Uterus (tissue), 3 donors: ENCODE measurements at regions not wholly inside any gene's neighbourhood (a gene's known extent, or its start where the extent isn't known, plus 50 kb on each side); places are given as distances from the start of the nearest gene placed in this dataset.

Source experiments
- DNase-seq, 2 donors: peaks; one replicate each; pipeline ENCODE4 v3.0.0-alpha.2; 2019 to 2020
- H3K27ac ChIP-seq, 2 donors: fragments of 200-600 bp; sonication (generic); 1 replicate in 1 of 2; 2 replicates in 1 of 2; pipeline ENCODE4 v1.5.1; 2016 to 2018
- H3K27me3 ChIP-seq, 2 donors: fragments of 200-600 bp; sonication (generic); one replicate each; pipeline ENCODE4 v1.5.1; 2018 to 2019; ENCODE audit warnings: control low read depth in 1 of 2
- H3K36me3 ChIP-seq, 2 donors: fragments of 200-600 bp; sonication (generic); one replicate each; pipeline ENCODE4 v1.5.1; 2019; ENCODE audit warnings: control low read depth in 1 of 2
- H3K4me1 ChIP-seq, 2 donors: fragments of 200-600 bp; sonication (generic); one replicate each; pipeline ENCODE4 v1.5.1; 2018 to 2019; ENCODE audit warnings: control low read depth in 1 of 2
- H3K4me3 ChIP-seq, 2 donors: fragments of 200-600 bp; sonication (generic); 1 replicate in 1 of 2; 2 replicates in 1 of 2; pipeline ENCODE4 v1.5.1; 2018 to 2019; ENCODE audit warnings: mild to moderate bottlenecking in 1 of 2
- H3K9me3 ChIP-seq, 2 donors: fragments of 200-600 bp; sonication (generic); one replicate each; pipeline ENCODE4 v1.5.1; 2019; ENCODE audit warnings: control low read depth in 1 of 2
- POLR2A ChIP-seq, 2 donors: fragments of 450-650 bp; IDR thresholded peaks; one replicate each; pipeline ENCODE4 v1.6.1; 2016; ENCODE audit warnings: antibody characterized with exemption in 2 of 2, mild to moderate bottlenecking in 1 of 2, moderate library complexity in 1 of 2
- intact Hi-C: fragments of 100-400 bp; cut with DNase I; formaldehyde crosslinking; loops from one replicate; pipeline ENCODE4 v1.15.1; 2023; ENCODE audit warnings: low total_unique reads
- TF ChIP-seq, protein P1 (sequence below), 4 experiments: fragments of 200-600 bp in 2 of 4; fragments of 450-650 bp in 2 of 4; sonication (generic) in 2 of 4; IDR thresholded peaks; one replicate each; pipeline ENCODE4 v1.5.1; 2016 to 2019; ENCODE audit warnings: antibody characterized with exemption in 4 of 4, mild to moderate bottlenecking in 2 of 4, moderate library complexity in 1 of 4
- donor health status: DM: yes; HTN: yes; CAD: no.

DNA sequence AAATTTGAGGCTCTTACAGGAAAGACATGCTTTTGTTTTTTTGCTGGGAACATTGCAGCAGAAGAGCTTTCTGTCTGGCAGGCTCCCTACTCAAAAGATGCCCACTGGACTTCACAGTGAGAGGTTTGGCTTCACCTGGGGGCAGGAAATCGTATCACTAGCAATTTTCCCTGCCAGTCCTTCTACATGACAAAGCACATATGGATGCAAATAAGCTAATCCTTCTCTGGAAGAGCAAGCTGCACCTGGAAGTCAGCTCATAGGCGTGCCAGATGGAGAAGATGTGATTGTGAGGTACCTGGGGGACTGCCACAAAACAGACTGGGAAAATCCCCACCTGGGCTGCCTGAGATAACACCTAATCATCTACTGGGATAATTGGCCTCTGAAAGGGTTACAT lies 195.0 kb upstream of the CPHXL start:
- Histone ChIP-seq H3K4me3 (no peak overlapping the region), H3K4me1 (no peaks in the 10 kb centered on the region), H3K9me3 (no peaks in the 10 kb centered on the region), H3K27me3 (no peaks in the 10 kb centered on the region), H3K27ac (no peak overlapping the region), H3K36me3 (no peaks in the 10 kb centered on the region)
- DNase-seq: no peak
- intact Hi-C loops: no loop called here
- TF ChIP-seq POLR2A (IDR thresholded peaks at IDR 0.05): no peak
- TF ChIP-seq, protein P1, sequence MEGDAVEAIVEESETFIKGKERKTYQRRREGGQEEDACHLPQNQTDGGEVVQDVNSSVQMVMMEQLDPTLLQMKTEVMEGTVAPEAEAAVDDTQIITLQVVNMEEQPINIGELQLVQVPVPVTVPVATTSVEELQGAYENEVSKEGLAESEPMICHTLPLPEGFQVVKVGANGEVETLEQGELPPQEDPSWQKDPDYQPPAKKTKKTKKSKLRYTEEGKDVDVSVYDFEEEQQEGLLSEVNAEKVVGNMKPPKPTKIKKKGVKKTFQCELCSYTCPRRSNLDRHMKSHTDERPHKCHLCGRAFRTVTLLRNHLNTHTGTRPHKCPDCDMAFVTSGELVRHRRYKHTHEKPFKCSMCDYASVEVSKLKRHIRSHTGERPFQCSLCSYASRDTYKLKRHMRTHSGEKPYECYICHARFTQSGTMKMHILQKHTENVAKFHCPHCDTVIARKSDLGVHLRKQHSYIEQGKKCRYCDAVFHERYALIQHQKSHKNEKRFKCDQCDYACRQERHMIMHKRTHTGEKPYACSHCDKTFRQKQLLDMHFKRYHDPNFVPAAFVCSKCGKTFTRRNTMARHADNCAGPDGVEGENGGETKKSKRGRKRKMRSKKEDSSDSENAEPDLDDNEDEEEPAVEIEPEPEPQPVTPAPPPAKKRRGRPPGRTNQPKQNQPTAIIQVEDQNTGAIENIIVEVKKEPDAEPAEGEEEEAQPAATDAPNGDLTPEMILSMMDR (IDR thresholded peaks at IDR 0.05): no peak

DNA sequence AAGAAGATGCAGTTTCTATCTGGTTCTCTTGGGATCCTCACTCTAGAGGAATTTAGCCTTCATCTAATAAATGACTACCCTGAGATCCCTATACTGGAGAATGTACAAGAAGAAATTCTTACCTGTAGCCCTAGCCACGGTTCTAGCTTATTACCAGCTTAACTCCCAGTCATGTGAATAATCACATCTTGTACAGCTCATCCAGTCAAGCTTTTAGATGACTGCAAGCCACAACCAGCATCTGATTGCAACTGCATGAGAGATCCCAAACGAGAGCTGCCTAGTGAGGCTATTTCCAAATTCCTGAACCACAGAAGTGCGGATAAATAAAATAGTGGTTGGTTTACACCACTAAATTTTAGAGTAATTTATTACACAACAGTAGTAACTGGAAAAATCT lies 196.0 kb upstream of the CPHXL start:
- Histone ChIP-seq H3K27me3 (no peaks in the 10 kb centered on the region), H3K4me3 (no peak overlapping the region), H3K9me3 (no peaks in the 10 kb centered on the region), H3K27ac (no peak overlapping the region), H3K36me3 (no peaks in the 10 kb centered on the region), H3K4me1 (no peaks in the 10 kb centered on the region)
- DNase-seq: no peak
- intact Hi-C loops: no loop called here
- TF ChIP-seq, protein P1 (IDR thresholded peaks at IDR 0.05): no peak
- no peak for TF ChIP-seq POLR2A (IDR thresholded peaks at IDR 0.05)

DNA sequence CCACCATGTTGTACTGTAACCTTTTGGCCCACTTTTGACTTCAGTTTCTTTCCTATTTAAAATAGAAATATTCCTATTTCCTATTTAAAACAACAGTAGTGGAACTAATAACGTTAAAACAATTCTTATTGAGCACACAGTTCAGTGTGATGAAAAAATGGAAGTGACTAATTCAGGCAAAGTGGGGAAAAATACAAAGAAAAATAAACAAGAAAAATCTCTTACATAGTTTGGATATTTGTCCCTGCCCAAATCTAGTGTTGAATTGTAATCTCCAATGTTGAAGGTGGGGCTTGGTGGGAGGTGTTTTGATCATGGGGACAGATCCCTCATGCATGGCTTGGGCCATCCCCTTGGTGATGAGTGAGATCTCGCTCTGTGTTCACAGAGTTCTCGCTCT lies 198.1 kb upstream of the CPHXL start:
- Histone ChIP-seq H3K36me3 (no peaks in the 10 kb centered on the region), H3K27me3 (no peaks in the 10 kb centered on the region), H3K27ac (no peak overlapping the region), H3K4me3 (no peak overlapping the region), H3K9me3 (no peaks in the 10 kb centered on the region), H3K4me1 (no peaks in the 10 kb centered on the region)
- TF ChIP-seq, protein P1 (IDR thresholded peaks at IDR 0.05): no peak
- no peak for TF ChIP-seq POLR2A (IDR thresholded peaks at IDR 0.05)
- DNase-seq: no peak
- intact Hi-C loops: no loop called here

DNA sequence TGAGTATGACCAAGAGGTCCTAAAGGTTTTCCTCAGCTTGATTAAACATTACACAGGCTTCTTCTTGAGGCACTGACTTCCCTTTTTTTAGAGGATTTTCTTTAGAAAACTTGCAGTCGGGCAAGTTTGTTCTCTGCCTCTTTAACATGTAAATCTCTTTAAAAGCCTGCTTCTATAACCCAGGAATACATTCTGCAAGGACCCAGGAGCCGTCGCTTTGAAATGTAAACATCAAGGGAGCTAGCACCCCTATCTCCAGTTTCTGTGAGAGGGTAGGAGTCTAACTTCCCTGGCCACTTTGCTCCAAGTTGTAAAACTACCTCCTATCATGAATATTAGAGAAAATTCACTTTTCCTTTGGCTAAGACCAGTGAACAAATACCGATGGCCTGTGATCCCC lies 201.5 kb upstream of the CPHXL start:
- Histone ChIP-seq H3K4me1 (no peaks in the 10 kb centered on the region), H3K27ac (no peak overlapping the region), H3K9me3 (no peaks in the 10 kb centered on the region), H3K4me3 (no peak overlapping the region), H3K36me3 (no peaks in the 10 kb centered on the region), H3K27me3 (no peaks in the 10 kb centered on the region)
- DNase-seq: no peak
- intact Hi-C loops: no loop called here
- TF ChIP-seq POLR2A (IDR thresholded peaks at IDR 0.05): no peak
- TF ChIP-seq, protein P1 (IDR thresholded peaks at IDR 0.05): no peak

DNA sequence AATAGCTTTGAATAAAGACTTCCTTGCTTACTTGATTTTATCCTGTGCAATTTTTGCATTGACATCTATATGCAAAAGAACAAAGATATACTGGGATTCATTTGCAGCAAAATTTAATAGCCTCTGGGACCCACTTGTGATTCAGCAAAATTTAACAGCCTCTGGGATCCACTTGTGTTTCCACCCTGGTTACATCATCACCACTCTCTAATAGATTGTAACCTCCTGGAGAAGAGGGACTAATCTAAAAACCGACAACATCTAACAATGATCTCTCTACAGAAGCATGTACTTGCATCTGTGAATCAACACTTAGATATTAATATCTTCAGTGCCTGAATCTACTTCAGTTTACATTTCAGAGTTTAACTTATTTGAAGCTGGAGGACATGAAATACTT lies 202.0 kb upstream of the CPHXL start:
- H3K36me3 ChIP-seq: no peaks in the 10 kb centered on the region
- no peak overlapping the region for H3K27ac ChIP-seq
- no peaks in the 10 kb centered on the region for H3K27me3 ChIP-seq
- H3K4me1 ChIP-seq: no peaks in the 10 kb centered on the region
- no peak overlapping the region for H3K4me3 ChIP-seq
- intact Hi-C loops: no loop called here
- TF ChIP-seq, protein P1 (IDR thresholded peaks at IDR 0.05): no peak
- no peak for TF ChIP-seq POLR2A (IDR thresholded peaks at IDR 0.05)
- no peak for DNase-seq
- H3K9me3 ChIP-seq: no peaks in the 10 kb centered on the region
